SU-DHL-6 (cell line): ENCODE measurements at regions not wholly inside any gene's neighbourhood (a gene's known extent, or its start where the extent isn't known, plus 50 kb on each side); places are given as distances from the start of the nearest gene placed in this dataset.

ENCODE experiments used
- CTCF ChIP-seq: fragments of 200-600 bp; sonication (generic); IDR thresholded peaks from one replicate; pipeline ENCODE4 v1.5.1; 2017; ENCODE audit warnings: antibody characterized with exemption, mild to moderate bottlenecking, low read length, moderate library complexity; ENCODE audit not compliant: insufficient read depth, poor library complexity, severe bottlenecking
- EZH2phosphoT487 ChIP-seq: fragments of 200-600 bp; sonication (generic), shearing (Covaris generic); conservative IDR thresholded peaks from 2 replicates; pipeline ENCODE4 v1.6.1; 2018; ENCODE audit warnings: mild to moderate bottlenecking, antibody characterized with exemption, low read length, moderate library complexity, mixed read lengths

- TF ChIP-seq CTCF, result no peak
- TF ChIP-seq EZH2phosphoT487, result no peak
Observed at GRCh38 chr1:221806984-221807383, 65.1 kb upstream of the DUSP10 start.
